Sigmoid colon (tissue), 4 donors: ENCODE measurements at regions not wholly inside any gene's neighbourhood (a gene's known extent, or its start where the extent isn't known, plus 50 kb on each side); places are given as distances from the start of the nearest gene placed in this dataset.

Experiments used
- CTCF ChIP-seq, 4 experiments: fragments of 450-650 bp in 3 of 4; fragments of 200-600 bp in 1 of 4; IDR thresholded peaks; one replicate each; pipeline ENCODE4 v1.5.1; 2016 to 2019; ENCODE audit warnings: antibody characterized with exemption in 4 of 4, mild to moderate bottlenecking in 3 of 4, moderate library complexity in 2 of 4
- POLR2AphosphoS5 ChIP-seq, 4 donors: sonication (generic); formaldehyde crosslinking; IDR thresholded peaks; one replicate each; pipeline ENCODE4 v1.6.1; 2017; ENCODE audit warnings: antibody characterized with exemption in 4 of 4

- TF ChIP-seq POLR2AphosphoS5 (IDR thresholded peaks at IDR 0.05) (peak in 1 of 4 donors; percentile 26), CTCF (IDR thresholded peaks at IDR 0.05) (no peak)
These were observed 433.2 kb downstream of the TNS3 start for GRCh38 chr7:47148536-47149207.
